ENCODE measurements at regions not wholly inside any gene's neighbourhood (a gene's known extent, or its start where the extent isn't known, plus 50 kb on each side); places are given as distances from the start of the nearest gene placed in this dataset.

GRCh38 chr3:157751386-157751785, 248.2 kb upstream of the VEPH1 start:
- TF ChIP-seq EZH2 (IDR thresholded peaks at IDR 0.05; ENCODE audit: low read length) (no peak), CTCF (optimal IDR thresholded peaks at IDR 0.05 in 1 of 3, IDR thresholded peaks at IDR 0.05 in 1 of 3, conservative IDR thresholded peaks at IDR 0.05 in 1 of 3; ENCODE audit: extremely low read depth in 1 of 3, insufficient read depth in 2 of 3, low read length in 3 of 3) (no peak)
